GM12878 (cell line): ENCODE measurements at regions not wholly inside any gene's neighbourhood (a gene's known extent, or its start where the extent isn't known, plus 50 kb on each side); places are given as distances from the start of the nearest gene placed in this dataset.

Source experiments
- ATAC-seq: fragments of 200-7000 bp; cut with Tn5 transposase; 3 replicates; pipeline ENCODE4 v1.9.1; 2020; ENCODE audit warnings: mild to moderate bottlenecking, moderate library complexity
- BruUV-seq: library from RNA; stranded (reverse); fragments of 400-500 nt; replicated peaks from 2 replicates; lab custom pipeline; 2021; lab: Mats Ljungman, UMichigan
- CTCF ChIA-PET: fragments of 300-600 bp; sonication (Branson Sonifier 250); formaldehyde crosslinking; extraction: SDS; loops from one replicate; lab custom pipeline; 2021; ENCODE audit warnings: inconsistent platforms; lab: Yijun Ruan, JAX
- POLR2A ChIA-PET: fragments of 350-600 bp; formaldehyde crosslinking; extraction: SDS; loops from one replicate; lab custom pipeline; 2021; ENCODE audit warnings: inconsistent platforms; lab: Charles Lee
- RAD21 ChIA-PET: fragments of 300-600 bp; sonication (Branson Sonifier 250); formaldehyde crosslinking; loops from one replicate; lab custom pipeline; 2023; ENCODE audit warnings: antibody characterized with exemption; ENCODE audit not compliant: unreplicated experiment; lab: Charles Lee
- SMC1A ChIA-PET: fragments of 300-600 bp; sonication (Branson Sonifier 250); formaldehyde crosslinking; loops from one replicate; lab custom pipeline; 2023; ENCODE audit not compliant: unreplicated experiment, uncharacterized antibody; lab: Charles Lee
- DNase-seq: peaks from one replicate; pipeline ENCODE4 v3.0.0-alpha.2; 2011; ENCODE audit warnings: low read depth, low spot score
- FAIRE-seq: peaks from 3 replicates; lab custom pipeline; 2011; peaks lifted over from hg19 to GRCh38; lab: Jason Lieb, UNC
- H2AFZ ChIP-seq: 2 replicates; pipeline ENCODE4 v1.6.0; 2011; ENCODE audit warnings: low read depth, low read length, control low read depth; ENCODE audit not compliant: control insufficient read depth
- H3K27ac ChIP-seq: 2 replicates; pipeline ENCODE4 v1.5.1; 2011; ENCODE audit warnings: control low read depth; ENCODE audit not compliant: control insufficient read depth, insufficient read depth
- H3K27me3 ChIP-seq, 2 experiments: replicated peaks in 1 of 2; 2 replicates each; pipeline versions ENCODE4 v1.6.0 to v1.6.1; 2011; ENCODE audit warnings: low read length in 1 of 2; ENCODE audit not compliant: control insufficient read depth in 2 of 2, insufficient read depth in 2 of 2
- H3K36me3 ChIP-seq, 2 experiments: 2 replicates each; pipeline ENCODE4 v1.5.1; 2011; ENCODE audit warnings: low read length in 1 of 2; ENCODE audit not compliant: control insufficient read depth in 2 of 2, insufficient read depth in 2 of 2
- H3K4me1 ChIP-seq: 2 replicates; pipeline ENCODE4 v1.6.1; 2011; ENCODE audit warnings: mild to moderate bottlenecking, low read length, moderate library complexity, mixed read lengths; ENCODE audit not compliant: control insufficient read depth, insufficient read depth
- H3K4me2 ChIP-seq: 2 replicates; pipeline ENCODE4 v1.6.0; 2011; ENCODE audit warnings: control low read depth; ENCODE audit not compliant: control insufficient read depth, insufficient read depth
- H3K4me3 ChIP-seq: fragments of 200-600 bp; sonication (generic); 2 replicates; pipeline ENCODE4 v1.5.1; 2016
- H3K79me2 ChIP-seq: 2 replicates; pipeline ENCODE4 v1.6.0; 2011; ENCODE audit warnings: low read length; ENCODE audit not compliant: control insufficient read depth, insufficient read depth
- H3K9ac ChIP-seq: 2 replicates; pipeline ENCODE4 v1.8.0; 2011; ENCODE audit warnings: low read length, control low read depth, mixed read lengths; ENCODE audit not compliant: control insufficient read depth, insufficient read depth
- H3K9me3 ChIP-seq: replicated peaks from 3 replicates; pipeline ENCODE4 v1.5.1; 2011; ENCODE audit warnings: mild to moderate bottlenecking, low read length; ENCODE audit not compliant: control insufficient read depth, insufficient read depth
- H4K20me1 ChIP-seq: 2 replicates; pipeline ENCODE4 v1.6.0; 2011; ENCODE audit not compliant: control insufficient read depth, insufficient read depth
- BCL11A ChIP-seq: IDR thresholded peaks from 2 replicates; pipeline ENCODE4 v1.6.1; 2011; ENCODE audit warnings: low read depth, low read length
- BMI1 ChIP-seq: fragments of 450-650 bp; IDR thresholded peaks from 2 replicates; pipeline ENCODE4 v1.6.1; 2016; ENCODE audit warnings: mild to moderate bottlenecking, moderate library complexity, borderline replicate concordance
- CBX3 ChIP-seq: fragments of 200-600 bp; sonication (generic); IDR thresholded peaks from 2 replicates; pipeline ENCODE4 v1.6.1; 2016; ENCODE audit warnings: low read depth, borderline replicate concordance
- CBX5 ChIP-seq: sonication (generic); IDR thresholded peaks from 2 replicates; pipeline ENCODE4 v1.6.1; 2016; ENCODE audit warnings: low read depth, moderate library complexity, mild to moderate bottlenecking, inconsistent platforms
- CHD2 ChIP-seq: IDR thresholded peaks from 2 replicates; pipeline ENCODE4 v1.6.1; 2011; ENCODE audit warnings: low read depth, low read length, improper control_type of control experiment, borderline replicate concordance
- DPF2 ChIP-seq: fragments of 450-650 bp; IDR thresholded peaks from 2 replicates; pipeline ENCODE4 v1.6.1; 2017; ENCODE audit warnings: mild to moderate bottlenecking
- FOXK2 ChIP-seq: fragments of 450-650 bp; IDR thresholded peaks from 2 replicates; pipeline ENCODE4 v1.6.1; 2017; ENCODE audit warnings: mild to moderate bottlenecking, moderate library complexity
- FOXM1 ChIP-seq: IDR thresholded peaks from 2 replicates; pipeline ENCODE4 v1.6.1; 2012; ENCODE audit warnings: low read depth, mild to moderate bottlenecking, inconsistent platforms, low read length, moderate library complexity
- JUNB ChIP-seq: IDR thresholded peaks from 2 replicates; pipeline ENCODE4 v1.6.1; 2016; ENCODE audit warnings: antibody characterized with exemption, mild to moderate bottlenecking
- NR2C2 ChIP-seq: IDR thresholded peaks from 2 replicates; pipeline ENCODE4 v1.6.1; 2011; ENCODE audit warnings: borderline replicate concordance, low read depth; ENCODE audit not compliant: control insufficient read depth, insufficient read length
- NRF1 ChIP-seq: conservative IDR thresholded peaks from 2 replicates; pipeline ENCODE4 v1.6.1; 2011; ENCODE audit warnings: mild to moderate bottlenecking, low read depth, low read length, improper control_type of control experiment
- PML ChIP-seq: IDR thresholded peaks from 2 replicates; pipeline ENCODE4 v1.6.1; 2012; ENCODE audit warnings: low read length, inconsistent platforms
- POU2F2 ChIP-seq: IDR thresholded peaks from 3 replicates; pipeline ENCODE4 v1.6.1; 2011; ENCODE audit warnings: low read depth, mild to moderate bottlenecking, low read length, borderline replicate concordance
- RBBP5 ChIP-seq: fragments of 200-600 bp; sonication (generic); conservative IDR thresholded peaks from 2 replicates; pipeline ENCODE4 v1.6.1; 2016
- SUPT20H ChIP-seq: IDR thresholded peaks from 2 replicates; pipeline ENCODE4 v1.6.1; 2011; ENCODE audit warnings: low read depth, mild to moderate bottlenecking, low read length, moderate library complexity, borderline replicate concordance; ENCODE audit not compliant: control insufficient read depth
- USF1 ChIP-seq: IDR thresholded peaks from 2 replicates; pipeline ENCODE4 v1.6.1; 2011; ENCODE audit warnings: borderline replicate concordance, low read depth, mild to moderate bottlenecking, moderate library complexity, mixed read lengths, low read length; ENCODE audit not compliant: insufficient read depth; ENCODE audit errors: extremely low read length
- USF2 ChIP-seq: IDR thresholded peaks from 2 replicates; pipeline ENCODE4 v1.6.1; 2011; ENCODE audit warnings: low read depth, low read length, improper control_type of control experiment, borderline replicate concordance
- YBX1 ChIP-seq: fragments of 450-650 bp; IDR thresholded peaks from 2 replicates; pipeline ENCODE4 v1.6.1; 2016; ENCODE audit warnings: antibody characterized with exemption
- YY1 ChIP-seq: IDR thresholded peaks from 2 replicates; pipeline ENCODE4 v1.6.1; 2011; ENCODE audit warnings: low read depth, mild to moderate bottlenecking, low read length
- ZBTB40 ChIP-seq: fragments of 450-650 bp; IDR thresholded peaks from 2 replicates; pipeline ENCODE4 v1.6.1; 2016; ENCODE audit warnings: mild to moderate bottlenecking, moderate library complexity, borderline replicate concordance
- ZNF24 ChIP-seq: fragments of 450-650 bp; IDR thresholded peaks from 2 replicates; pipeline ENCODE4 v1.6.1; 2017; ENCODE audit warnings: antibody characterized with exemption, mild to moderate bottlenecking
- ZNF622 ChIP-seq: fragments of 450-650 bp; IDR thresholded peaks from 2 replicates; pipeline ENCODE4 v1.6.1; 2017; ENCODE audit warnings: mild to moderate bottlenecking, inconsistent platforms
- WGBS: methylation state at CpG from one replicate; pipeline ENCODE4 v1.1.6; 2016; ENCODE audit warnings: low lambda C conversion rate; ENCODE audit not compliant: insufficient replicate concordance, insufficient coverage; ENCODE audit errors: missing lambda C conversion rate; 5-methylcytosine and 5-hydroxymethylcytosine counted together
- in situ Hi-C: fragments of 300-500 bp; cut with MboI; formaldehyde crosslinking; loops from 9 replicates; pipeline ENCODE4 v1.14.3; 2018; ENCODE audit warnings: mixed read lengths
- intact Hi-C: fragments of 100-400 bp; cut with micrococcal nuclease; formaldehyde crosslinking; loops from one replicate; pipeline ENCODE4 v1.14.2; 2022; ENCODE audit not compliant: unreplicated experiment

GRCh38 chr1:78726686-78727085 lies 77.1 kb downstream of the IFI44 start (continued):
- TF ChIP-seq USF1, result no peak
- TF ChIP-seq RBBP5, result no peak
- TF ChIP-seq ZNF24, result no peak
- no peak for TF ChIP-seq ZNF622

GRCh38 chr1:78728359-78728758 lies 78.7 kb downstream of the IFI44 start:
- ChIA-PET CTCF (no interaction called here), RAD21 (no interaction called here), SMC1A (no interaction called here), POLR2A (no interaction called here)
- no peak overlapping the region for H3K9ac ChIP-seq
- no peak overlapping the region for H2AFZ ChIP-seq
- ATAC-seq (no peak), DNase-seq (no peak), FAIRE-seq (no peak)
- WGBS, result 43% methylated on average over 12 of the region's 12 CpGs
- H3K9me3 ChIP-seq, result no peaks in the 10 kb centered on the region
- no peaks in the 10 kb centered on the region for H3K4me1 ChIP-seq
- H3K27me3 ChIP-seq, result no peaks in the 10 kb centered on the region
- no peak overlapping the region for H3K4me3 ChIP-seq
- no peaks in the 10 kb centered on the region for H3K36me3 ChIP-seq
- no peak overlapping the region for H3K27ac ChIP-seq
- intact Hi-C loops (no loop called here), in situ Hi-C loops (no loop called here)
- no peaks in the 10 kb centered on the region for H4K20me1 ChIP-seq
- H3K79me2 ChIP-seq, result no peaks in the 10 kb centered on the region
- H3K4me2 ChIP-seq, result no peak overlapping the region
- no TSS peak for BruUV-seq
- TF ChIP-seq BMI1, result no peak
- no peak for TF ChIP-seq FOXK2
- TF ChIP-seq CBX5, result no peak
- no peak for TF ChIP-seq YY1
- TF ChIP-seq JUNB, result no peak
- TF ChIP-seq ZBTB40, result no peak
- no peak for TF ChIP-seq BCL11A
- no peak for TF ChIP-seq POU2F2
- TF ChIP-seq NRF1, result no peak
- TF ChIP-seq FOXM1, result no peak
- no peak for TF ChIP-seq YBX1
- no peak for TF ChIP-seq NR2C2
- no peak for TF ChIP-seq PML
- no peak for TF ChIP-seq CBX3
- TF ChIP-seq SUPT20H, result no peak
- no peak for TF ChIP-seq CHD2
- no peak for TF ChIP-seq USF2
- no peak for TF ChIP-seq DPF2
